Endothelial cell of umbilical vein (primary cell): ENCODE measurements at regions not wholly inside any gene's neighbourhood (a gene's known extent, or its start where the extent isn't known, plus 50 kb on each side); places are given as distances from the start of the nearest gene placed in this dataset.

Experiments used
- BruUV-seq: library from RNA; stranded (reverse); fragments of 400-500 nt; replicated peaks from 2 replicates; lab custom pipeline; 2021; lab: Mats Ljungman, UMichigan
- CTCF ChIA-PET: fragments of 300-600, 350-600 bp; sonication (Branson Sonifier 250); formaldehyde crosslinking; loops from one replicate; lab custom pipeline; 2021; ENCODE audit warnings: antibody characterized with exemption, inconsistent platforms; lab: Charles Lee
- POLR2A ChIA-PET: fragments of 300-600, 350-600 bp; sonication (Branson Sonifier 250); formaldehyde crosslinking; loops from one replicate; lab custom pipeline; 2021; ENCODE audit warnings: antibody characterized with exemption, inconsistent platforms; lab: Charles Lee
- DNase-seq: peaks from one replicate; pipeline ENCODE4 v3.0.0-alpha.2; 2011; ENCODE audit warnings: low read depth, low spot score
- FAIRE-seq: peaks from 2 replicates; lab custom pipeline; 2011; peaks lifted over from hg19 to GRCh38; lab: Jason Lieb, UNC
- H2AFZ ChIP-seq: 2 replicates; pipeline ENCODE4 v1.6.0; 2012; ENCODE audit warnings: low read depth, low read length, control low read depth, inconsistent platforms
- H3K27ac ChIP-seq: 2 replicates; pipeline ENCODE4 v1.5.1; 2011; ENCODE audit warnings: low read depth, mild to moderate bottlenecking, control low read depth, low read length, moderate library complexity; ENCODE audit not compliant: insufficient read depth
- H3K27me3 ChIP-seq, 2 experiments: 2 replicates each; pipeline versions ENCODE4 v1.6.0 to v1.6.1; 2011; ENCODE audit warnings: low read length in 2 of 2, mixed read lengths in 1 of 2; ENCODE audit not compliant: control insufficient read depth in 2 of 2, insufficient read depth in 2 of 2
- H3K36me3 ChIP-seq, 2 experiments: 2 replicates in 1 of 2; 3 replicates in 1 of 2; pipeline ENCODE4 v1.5.1; 2011; ENCODE audit warnings: low read length in 2 of 2, mild to moderate bottlenecking in 1 of 2, moderate library complexity in 1 of 2; ENCODE audit not compliant: control insufficient read depth in 2 of 2, insufficient read depth in 2 of 2; ENCODE audit errors: extremely low read depth in 1 of 2
- H3K4me1 ChIP-seq: 3 replicates; pipeline ENCODE4 v1.5.1; 2011; ENCODE audit warnings: mild to moderate bottlenecking, low read length; ENCODE audit not compliant: control insufficient read depth, insufficient read depth; ENCODE audit errors: extremely low read depth
- H3K4me2 ChIP-seq: 2 replicates; pipeline ENCODE4 v1.6.1; 2011; ENCODE audit warnings: low read length, control low read depth, mixed read lengths; ENCODE audit not compliant: insufficient read depth
- H3K4me3 ChIP-seq, 3 experiments: fragments of 200-600 bp in 1 of 3; sonication (generic), shearing (Covaris generic) in 1 of 3; replicated peaks in 1 of 3; 2 replicates each; pipeline ENCODE4 v1.5.1; 2011 to 2016; ENCODE audit warnings: control low read depth in 3 of 3, low read length in 3 of 3, mild to moderate bottlenecking in 2 of 3, inconsistent platforms in 1 of 3, low read depth in 1 of 3, moderate library complexity in 1 of 3; ENCODE audit not compliant: insufficient read depth in 1 of 3
- H3K79me2 ChIP-seq: 2 replicates; pipeline ENCODE4 v1.6.0; 2012; ENCODE audit warnings: low read length, inconsistent platforms; ENCODE audit not compliant: control insufficient read depth, insufficient read depth
- H3K9ac ChIP-seq: replicated peaks from 2 replicates; pipeline ENCODE3; 2011; ENCODE audit warnings: low read length, control low read depth; ENCODE audit not compliant: insufficient read depth; ENCODE audit errors: extremely low read depth
- H3K9me1 ChIP-seq: replicated peaks from 3 replicates; pipeline ENCODE4 v1.6.0; 2011; ENCODE audit warnings: mild to moderate bottlenecking, low read length; ENCODE audit not compliant: control insufficient read depth, insufficient read depth; ENCODE audit errors: extremely low read depth
- H3K9me3 ChIP-seq: replicated peaks from 2 replicates; pipeline ENCODE4 v1.5.1; 2012; ENCODE audit warnings: low read length, inconsistent platforms; ENCODE audit not compliant: control insufficient read depth, insufficient read depth
- H4K20me1 ChIP-seq: replicated peaks from 2 replicates; pipeline ENCODE3; 2011; ENCODE audit warnings: mild to moderate bottlenecking, low read length; ENCODE audit not compliant: control insufficient read depth, insufficient read depth; ENCODE audit errors: extremely low read depth
- CTCF ChIP-seq, 2 donors: IDR thresholded peaks; 1 replicate in 1 of 2; 2 replicates in 1 of 2; pipeline ENCODE4 v1.5.1; 2011; ENCODE audit warnings: low read length in 2 of 2, mild to moderate bottlenecking in 2 of 2, moderate library complexity in 2 of 2, control low read depth in 1 of 2, inconsistent platforms in 1 of 2, low read depth in 1 of 2; ENCODE audit not compliant: insufficient read depth in 1 of 2; ENCODE audit errors: extremely low read depth in 1 of 2
- EZH2 ChIP-seq: IDR thresholded peaks from 2 replicates; pipeline ENCODE4 v1.6.1; 2012; ENCODE audit warnings: borderline replicate concordance, low read depth, mild to moderate bottlenecking, moderate library complexity, low read length, inconsistent platforms; ENCODE audit not compliant: severe bottlenecking
- FOS ChIP-seq: IDR thresholded peaks from 2 replicates; pipeline ENCODE4 v1.6.1; 2011; ENCODE audit warnings: mild to moderate bottlenecking, low read length, moderate library complexity, borderline replicate concordance; ENCODE audit not compliant: insufficient read depth
- GATA2 ChIP-seq: IDR thresholded peaks from 2 replicates; pipeline ENCODE4 v1.7.0; 2011; ENCODE audit warnings: low read depth, mild to moderate bottlenecking, moderate library complexity, mixed read lengths, low read length; ENCODE audit not compliant: insufficient read length, insufficient read depth
- JUN ChIP-seq: IDR thresholded peaks from 2 replicates; pipeline ENCODE4 v1.6.1; 2011; ENCODE audit warnings: borderline replicate concordance, low read depth; ENCODE audit not compliant: insufficient read length, insufficient read depth
- MAX ChIP-seq: IDR thresholded peaks from 2 replicates; pipeline ENCODE4 v1.6.1; 2011; ENCODE audit not compliant: insufficient read depth, insufficient read length
- MYC ChIP-seq: IDR thresholded peaks from one replicate; pipeline ENCODE4 v1.6.1; 2011; ENCODE audit warnings: mild to moderate bottlenecking, low read depth, low read length
- POLR2A ChIP-seq: IDR thresholded peaks from 2 replicates; pipeline ENCODE4 v1.6.1; 2012; ENCODE audit warnings: low read depth, mild to moderate bottlenecking, control low read depth, low read length
- POLR2AphosphoS5 ChIP-seq: IDR thresholded peaks from 2 replicates; pipeline ENCODE4 v1.6.1; 2012; ENCODE audit warnings: low read depth, mild to moderate bottlenecking, control low read depth, low read length, moderate library complexity; ENCODE audit not compliant: insufficient read depth
- dilution Hi-C: fragments of 300-500 bp; cut with MboI; formaldehyde crosslinking; loops from one replicate; pipeline ENCODE4 v1.15.0; 2019; ENCODE audit warnings: low sequenced_read_pairs; ENCODE audit not compliant: extremely low pct_ligation_motif_present
- intact Hi-C: fragments of 100-400 bp; cut with micrococcal nuclease; formaldehyde crosslinking; loops from one replicate; pipeline ENCODE4 v1.10.0; 2022

- Histone ChIP-seq H4K20me1 (no peaks in the 10 kb centered on the region), H3K27ac (no peak overlapping the region), H3K27me3 (peaks cover 9 to 13% of the 10 kb centered on the region in 2 experiments), H2AFZ (no peak overlapping the region), H3K4me2 (no peak overlapping the region), H3K79me2 (no peaks in the 10 kb centered on the region), H3K4me1 (no peaks in the 10 kb centered on the region), H3K4me3 (no peak overlapping the region), H3K36me3 (no peaks in the 10 kb centered on the region), H3K9me1 (no peaks in the 10 kb centered on the region), H3K9me3 (no peaks in the 10 kb centered on the region), H3K9ac (no peak overlapping the region)
- ChIA-PET POLR2A (no interaction called here), CTCF (interaction anchor here (1.0 kb wide), 1 partner anchor 22 kb away, joined by 3 read pairs; no protein-coding TSS in a partner anchor)
- no peak for DNase-seq
- intact Hi-C loops (no loop called here), dilution Hi-C loops (no loop called here)
- BruUV-seq, result no TSS peak
- no peak for FAIRE-seq
- TF ChIP-seq FOS (no peak), EZH2 (no peak), GATA2 (no peak), POLR2A (no peak), POLR2AphosphoS5 (no peak), MYC (no peak), MAX (no peak), JUN (no peak), CTCF (IDR thresholded peaks at IDR 0.05; ENCODE audit: extremely low read depth in 1 of 2, insufficient read depth in 1 of 2, low read depth in 1 of 2, low read length in 2 of 2) (no peak)
Measured at GRCh38 chr4:54898656-54899340, 226.6 kb downstream of the KDR start.
